GM04504 (cell line): ENCODE measurements at regions not wholly inside any gene's neighbourhood (a gene's known extent, or its start where the extent isn't known, plus 50 kb on each side); places are given as distances from the start of the nearest gene placed in this dataset.

Experiments used
- DNase-seq: peaks from one replicate; pipeline ENCODE4 v3.0.0-alpha.2; 2012; ENCODE audit warnings: low read depth

- DNase-seq = no peak
These were observed 1072.6 kb upstream of the PIK3C3 start for GRCh38 chr18:40882468-40882867.

- no peak for DNase-seq
These were observed 1076.7 kb upstream of the PIK3C3 start for GRCh38 chr18:40878371-40878770.

DNA sequence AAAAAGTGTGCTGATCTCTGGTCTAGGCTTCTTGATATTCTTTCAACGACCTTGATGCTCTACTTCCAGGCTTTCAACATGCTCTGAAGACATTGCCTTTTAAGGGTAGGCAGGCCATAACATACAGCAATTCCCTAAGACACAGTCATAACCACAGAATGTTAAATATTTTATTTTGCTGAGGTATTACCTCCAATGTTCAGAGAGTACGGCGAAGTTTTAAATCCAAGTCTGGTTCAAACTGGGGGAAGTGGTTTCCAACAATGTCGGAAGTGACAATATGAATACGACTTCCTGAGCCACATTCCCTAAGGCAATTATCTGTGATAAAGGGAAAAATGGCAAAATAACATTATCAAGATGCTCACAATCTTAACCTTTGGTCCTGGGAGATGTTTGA lies 1077.9 kb upstream of the PIK3C3 start:
- DNase-seq = peak; percentile 49

- no peak for DNase-seq
These were observed 1079.9 kb upstream of the PIK3C3 start for GRCh38 chr18:40875101-40875615.

DNA sequence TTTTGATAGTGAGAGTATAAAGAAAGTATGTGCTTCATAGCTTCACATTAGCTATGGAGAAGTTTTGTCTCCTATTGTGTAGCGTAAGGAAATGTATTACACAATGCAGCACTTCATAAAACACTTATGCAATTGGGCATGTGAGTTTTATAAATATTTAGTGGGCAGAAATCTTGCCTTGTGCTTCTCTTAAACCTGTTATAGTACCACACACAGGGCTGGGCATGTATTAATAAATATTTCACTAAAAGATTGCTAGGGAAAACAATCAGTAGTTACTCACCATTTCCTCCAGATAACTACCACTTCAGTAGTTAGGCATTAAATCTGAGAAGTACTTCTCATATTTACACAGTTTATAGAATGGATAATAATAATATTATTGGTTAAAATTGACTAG lies 1080.8 kb upstream of the PIK3C3 start:
- DNase-seq = no peak

GRCh38 chr18:40868110-40868858 lies 1086.8 kb upstream of the PIK3C3 start:
- peak; percentile 81 for DNase-seq

DNA sequence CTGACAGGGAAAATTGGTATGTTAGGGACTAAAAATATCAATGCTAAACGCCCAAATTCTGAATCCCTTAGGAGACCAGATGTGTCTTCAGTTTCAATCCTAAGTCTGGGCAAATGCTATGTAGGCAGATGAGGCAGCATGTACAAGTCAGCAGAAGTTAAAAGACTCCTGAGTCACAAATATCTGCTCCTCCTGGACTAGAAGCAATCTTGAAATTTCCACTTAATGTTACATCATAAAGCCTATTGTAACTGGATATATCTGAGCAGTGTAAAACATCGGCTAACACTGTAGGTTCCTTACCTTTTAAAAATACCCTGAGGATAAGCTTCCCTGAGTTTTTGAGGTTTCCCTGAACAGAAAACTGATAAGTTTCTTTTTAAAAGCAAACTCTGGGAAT lies 1087.6 kb upstream of the PIK3C3 start:
- peak; percentile 74 for DNase-seq

DNA sequence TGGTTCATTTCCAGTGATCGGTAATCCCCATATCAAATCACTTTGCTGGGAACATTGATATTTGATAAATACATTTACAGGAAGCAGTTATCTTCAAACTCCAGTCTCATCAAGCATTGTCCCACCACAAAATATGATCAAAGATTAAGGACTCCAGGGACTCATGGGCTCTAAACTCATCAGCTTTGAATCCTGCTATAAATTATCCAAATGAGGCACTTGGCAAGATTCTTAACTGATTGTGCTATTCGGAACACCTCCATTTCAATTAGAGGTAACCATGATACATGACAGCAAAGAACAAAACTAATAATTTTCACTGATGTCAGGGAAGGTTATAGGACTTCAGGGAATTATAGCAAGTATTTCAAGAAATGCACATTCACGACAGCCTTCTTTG lies 1088.1 kb upstream of the PIK3C3 start:
- DNase-seq = no peak

GRCh38 chr18:40866013-40866645 lies 1088.9 kb upstream of the PIK3C3 start:
- no peak for DNase-seq

- DNase-seq = no peak
These were observed 1090.2 kb upstream of the PIK3C3 start for GRCh38 chr18:40864846-40865245.

DNA sequence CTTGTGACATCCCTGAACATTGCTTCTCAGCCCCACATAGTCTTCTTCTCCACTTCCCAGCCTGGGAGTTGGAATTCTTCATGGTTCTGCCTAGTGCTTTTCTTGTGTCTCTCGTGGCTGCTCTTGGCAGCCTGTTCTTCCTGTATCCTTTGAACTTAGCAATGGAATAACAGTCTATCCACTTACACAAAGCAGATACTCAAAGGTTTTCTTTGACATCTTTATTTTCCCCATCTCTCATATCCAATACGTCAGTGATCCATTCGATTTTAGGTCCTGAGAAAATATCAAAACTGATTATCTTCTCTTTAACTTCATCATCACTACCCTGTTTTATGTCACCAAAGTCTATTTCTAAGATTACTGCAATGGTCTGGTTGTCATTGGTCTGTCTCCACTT lies 1091.2 kb upstream of the PIK3C3 start:
- DNase-seq = no peak

GRCh38 chr18:40860189-40860588 lies 1094.8 kb upstream of the PIK3C3 start:
- DNase-seq = no peak

GRCh38 chr18:40855661-40856060 lies 1099.4 kb upstream of the PIK3C3 start:
- no peak for DNase-seq

DNA sequence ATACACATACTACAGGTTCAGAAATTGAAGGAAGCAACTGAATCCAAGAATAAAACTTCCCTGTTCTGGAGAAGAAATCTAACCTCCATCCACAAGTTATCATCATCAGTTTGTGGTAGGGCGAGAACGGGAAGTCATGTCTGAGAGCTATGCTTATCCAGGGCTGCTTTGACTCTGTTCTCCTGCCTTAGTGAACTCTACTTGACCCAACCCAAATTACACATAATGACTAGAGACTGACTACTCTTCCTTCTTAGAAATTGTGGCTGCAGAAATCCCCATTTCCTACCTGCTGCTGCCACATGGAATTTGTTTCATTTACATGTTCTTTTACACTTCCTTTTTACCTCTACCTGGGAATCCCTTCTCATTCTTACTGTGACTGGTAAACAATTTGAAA lies 1102.6 kb upstream of the PIK3C3 start:
- DNase-seq = no peak

GRCh38 chr18:40851014-40851429 lies 1104.0 kb upstream of the PIK3C3 start:
- DNase-seq = no peak

GRCh38 chr18:40849886-40850285 lies 1105.1 kb upstream of the PIK3C3 start:
- no peak for DNase-seq

DNA sequence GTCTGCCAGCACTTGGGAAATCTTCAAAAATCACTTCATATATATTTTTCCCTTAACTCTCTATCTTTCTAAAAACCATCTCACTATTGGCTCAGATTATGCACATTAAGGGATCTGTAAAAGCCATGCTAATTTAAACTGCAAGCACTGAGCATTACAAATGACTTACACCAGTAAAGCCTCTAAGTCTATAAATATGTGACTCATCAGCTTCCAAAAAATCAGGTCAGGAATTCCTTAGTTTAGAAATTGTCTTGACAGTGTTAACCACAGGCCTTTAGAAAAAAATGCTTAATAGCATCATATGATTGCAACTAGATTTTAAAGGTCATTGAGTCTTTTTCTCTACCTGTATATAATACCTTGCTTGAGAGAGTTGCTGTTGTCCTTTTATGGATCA lies 1113.6 kb upstream of the PIK3C3 start:
- peak; percentile 42 for DNase-seq

DNA sequence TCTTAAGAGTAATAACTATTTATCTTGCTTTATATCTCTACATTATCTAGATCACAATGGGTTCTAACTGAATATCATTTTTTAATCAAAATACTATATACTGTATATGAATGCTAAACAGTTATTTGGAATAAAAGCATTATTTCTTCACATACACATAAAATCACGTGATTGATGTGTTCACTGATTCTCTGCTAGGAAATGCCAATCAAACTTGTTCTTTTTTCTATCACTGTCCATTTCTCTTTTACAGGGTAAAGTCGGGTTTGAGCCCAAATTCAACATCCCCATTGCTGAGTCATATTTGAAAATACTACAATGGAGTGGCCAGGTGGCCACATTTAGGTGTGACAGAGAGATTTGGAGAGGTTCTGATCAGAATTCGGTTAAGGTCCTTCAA lies 1114.0 kb upstream of the PIK3C3 start:
- no peak for DNase-seq

DNA sequence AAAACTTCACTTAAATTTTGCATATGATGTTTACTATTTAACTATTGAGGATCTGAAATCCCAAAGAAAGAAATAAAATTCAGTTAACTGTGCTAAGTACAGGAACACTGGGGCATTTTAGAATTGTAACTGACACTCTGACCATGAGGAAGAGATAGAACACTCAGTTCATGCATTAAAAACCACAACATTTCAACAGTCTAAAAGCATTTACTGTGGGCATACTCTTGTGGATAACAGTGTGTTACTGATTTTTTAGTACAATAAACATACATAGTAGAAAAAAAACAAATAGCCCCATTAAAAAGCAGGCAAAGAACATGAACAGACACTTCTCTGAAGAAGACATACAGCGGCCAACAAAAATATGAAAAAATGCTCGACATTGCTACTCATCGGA lies 1122.7 kb upstream of the PIK3C3 start:
- DNase-seq = no peak

GRCh38 chr18:40824291-40824690 lies 1130.7 kb upstream of the PIK3C3 start:
- no peak for DNase-seq

DNA sequence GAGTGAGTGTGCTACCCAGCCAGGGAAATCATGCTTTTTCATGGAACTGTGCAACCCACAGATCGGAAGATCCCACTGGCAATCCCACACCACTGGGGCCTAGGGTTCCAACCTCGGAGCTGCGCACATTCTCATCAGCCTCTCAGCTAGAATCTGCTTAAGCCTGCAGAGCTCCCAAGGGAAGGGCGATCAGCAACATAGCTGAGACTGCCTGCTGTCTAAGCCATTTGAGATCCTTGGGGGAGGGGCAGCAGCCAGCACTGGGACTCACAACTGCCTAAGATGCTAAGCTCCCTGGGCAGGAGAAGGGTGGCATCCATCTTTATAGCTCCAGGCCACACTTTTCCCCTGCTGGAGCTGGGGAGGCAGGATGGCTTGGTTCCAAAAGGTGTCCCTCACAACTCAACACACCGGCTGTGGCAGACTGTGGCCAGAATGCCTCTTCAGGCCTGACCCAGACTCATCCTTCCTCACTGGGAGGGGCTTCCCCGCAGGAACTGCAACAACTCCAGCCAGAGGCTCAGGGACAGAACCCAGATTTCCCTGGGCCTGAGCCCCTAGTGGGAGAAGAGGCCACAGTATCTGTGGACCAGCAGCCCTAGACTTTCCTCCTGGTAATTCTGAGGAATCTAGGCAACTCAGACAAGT lies 1133.3 kb upstream of the PIK3C3 start:
- DNase-seq = no peak

DNA sequence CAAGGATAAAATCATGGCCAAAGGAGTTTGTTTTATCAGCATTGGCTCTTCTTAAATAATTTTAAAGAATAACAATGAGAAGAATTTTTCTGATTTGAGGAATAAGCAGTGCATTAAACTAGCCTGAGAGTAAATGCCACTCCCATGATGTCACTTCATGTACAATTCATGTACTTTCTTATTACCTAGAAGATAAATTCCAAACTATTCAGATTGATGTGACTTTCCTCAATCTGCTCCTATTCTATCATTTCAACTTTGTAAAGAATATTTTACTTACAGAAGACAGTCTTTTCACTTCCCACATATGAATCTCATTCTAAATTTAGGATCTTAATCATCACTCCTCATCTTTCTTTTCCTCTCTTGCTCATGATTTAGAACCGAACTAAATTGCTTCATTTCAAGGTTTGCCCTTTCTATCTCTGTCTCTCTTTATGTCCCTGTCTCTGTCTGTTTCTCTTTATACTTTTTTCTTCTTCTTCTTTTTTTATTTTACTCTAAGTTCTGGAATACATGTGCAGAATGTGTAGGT lies 1142.0 kb upstream of the PIK3C3 start:
- no peak for DNase-seq

DNA sequence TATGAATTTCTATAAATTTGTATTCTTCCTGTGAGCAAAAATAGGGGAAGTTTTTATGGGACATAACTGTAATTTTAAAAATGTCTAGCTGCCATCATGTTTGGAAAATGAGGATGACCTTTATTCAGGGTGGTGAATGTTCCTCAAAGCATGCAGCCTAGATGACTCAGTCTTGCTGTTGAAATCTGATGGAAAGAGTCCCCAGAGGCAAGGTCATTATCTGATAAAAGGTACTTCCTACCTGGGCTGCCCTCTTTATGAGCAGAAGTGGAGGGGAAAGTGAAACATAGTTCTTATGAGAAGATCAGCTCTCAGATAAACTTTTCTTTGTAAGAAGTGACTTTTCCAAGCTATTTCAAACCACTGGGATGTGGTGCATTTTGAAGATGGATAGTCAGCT lies 1144.7 kb upstream of the PIK3C3 start:
- no peak for DNase-seq
